ENCODE measurements at regions not wholly inside any gene's neighbourhood (a gene's known extent, or its start where the extent isn't known, plus 50 kb on each side); places are given as distances from the start of the nearest gene placed in this dataset.

DNA sequence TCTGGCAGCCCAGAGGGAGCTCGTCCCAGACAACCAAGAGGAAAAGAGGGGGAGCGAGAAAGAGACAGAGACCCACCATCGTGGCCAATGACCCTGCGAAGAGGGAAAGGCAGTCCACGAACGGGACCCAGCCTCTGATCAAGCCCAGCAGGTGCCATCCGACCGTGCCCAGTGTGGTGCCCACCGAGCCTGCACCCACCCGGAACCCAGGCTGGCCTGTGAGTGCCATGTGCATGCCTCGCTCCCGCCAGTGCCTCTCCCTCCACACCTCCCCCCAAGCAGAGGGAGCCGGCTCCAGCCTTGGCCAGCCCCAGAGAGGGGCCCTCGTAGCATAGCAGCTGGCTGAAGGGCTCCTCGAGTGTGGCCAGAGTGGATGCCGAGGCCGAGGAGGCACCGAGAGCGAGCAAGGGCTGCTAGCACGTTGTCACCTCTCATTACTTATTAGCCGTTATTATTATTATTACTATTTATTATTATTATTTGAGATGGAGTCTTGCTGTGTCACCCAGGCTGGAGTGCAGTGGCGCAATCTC is 130.7 kb upstream of the CHRM3 start:
- Histone ChIP-seq H3K9me3 (ENCODE audit: control insufficient read depth, insufficient read depth, low read depth, low read length) (no peaks in the 10 kb centered on the region), H3K27ac (ENCODE audit: extremely low read depth, low read depth, low read length) (no peak overlapping the region), H3K4me1 (ENCODE audit: control insufficient read depth, insufficient read depth, low read length) (no peaks in the 10 kb centered on the region), H3K4me3 (ENCODE audit: low read depth, low read length) (no peak overlapping the region), H3K36me3 (ENCODE audit: control insufficient read depth in 2 of 2, insufficient read depth in 1 of 2, low read length in 2 of 2) (no peaks in the 10 kb centered on the region)
- no peak for TF ChIP-seq ZNF10 (tag by site-specific recombination; IDR thresholded peaks at IDR 0.05)
- ChIA-PET CTCF (interaction anchor here (0.8 kb wide), 1 partner anchor 695 kb away, joined by 3 read pairs; no protein-coding TSS in a partner anchor), POLR2A (no interaction called here)

DNA sequence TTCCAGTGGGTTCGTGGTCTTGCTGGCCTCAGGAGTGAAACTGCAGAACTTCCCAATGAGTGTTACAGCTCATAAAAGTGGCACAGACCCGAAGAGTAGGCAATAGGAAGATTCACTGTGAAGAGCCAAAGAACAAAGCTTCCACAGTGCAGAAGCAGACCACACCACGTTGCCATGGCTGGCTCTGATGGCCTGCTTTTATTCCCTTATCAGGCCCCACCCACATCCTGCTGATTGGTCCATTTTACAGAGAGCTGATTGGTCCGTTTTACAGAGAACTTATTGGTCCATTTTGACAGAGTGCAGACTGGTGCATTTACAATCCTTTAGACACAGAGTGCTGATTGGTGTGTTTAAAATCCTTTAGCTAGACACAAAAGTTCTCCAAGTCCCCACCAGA is 131.4 kb upstream of the CHRM3 start:
- no peaks in the 10 kb centered on the region for H3K36me3 ChIP-seq (ENCODE audit: control insufficient read depth in 2 of 2, insufficient read depth in 1 of 2, low read length in 2 of 2)
- H3K4me3 ChIP-seq (ENCODE audit: low read depth, low read length) = no peak overlapping the region
- no peak for TF ChIP-seq ZNF146 (tag by site-specific recombination; IDR thresholded peaks at IDR 0.05)
- TF ChIP-seq, protein P1, sequence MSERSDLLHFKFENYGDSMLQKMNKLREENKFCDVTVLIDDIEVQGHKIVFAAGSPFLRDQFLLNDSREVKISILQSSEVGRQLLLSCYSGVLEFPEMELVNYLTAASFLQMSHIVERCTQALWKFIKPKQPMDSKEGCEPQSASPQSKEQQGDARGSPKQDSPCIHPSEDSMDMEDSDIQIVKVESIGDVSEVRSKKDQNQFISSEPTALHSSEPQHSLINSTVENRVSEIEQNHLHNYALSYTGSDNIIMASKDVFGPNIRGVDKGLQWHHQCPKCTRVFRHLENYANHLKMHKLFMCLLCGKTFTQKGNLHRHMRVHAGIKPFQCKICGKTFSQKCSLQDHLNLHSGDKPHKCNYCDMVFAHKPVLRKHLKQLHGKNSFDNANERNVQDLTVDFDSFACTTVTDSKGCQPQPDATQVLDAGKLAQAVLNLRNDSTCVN (tag by site-specific recombination; optimal IDR thresholded peaks at IDR 0.05) = no peak
- TF ChIP-seq BCL11B (tag by site-specific recombination; IDR thresholded peaks at IDR 0.05; ENCODE audit: low read depth) = no peak
- no peaks in the 10 kb centered on the region for H3K4me1 ChIP-seq (ENCODE audit: control insufficient read depth, insufficient read depth, low read length)
- ChIA-PET POLR2A (no interaction called here), CTCF (interaction anchor here (0.8 kb wide), 1 partner anchor 696 kb away, joined by 3 read pairs; no protein-coding TSS in a partner anchor)
- no peak overlapping the region for H3K27ac ChIP-seq (ENCODE audit: extremely low read depth, low read depth, low read length)
- H3K9me3 ChIP-seq (ENCODE audit: control insufficient read depth, insufficient read depth, low read depth, low read length) = no peaks in the 10 kb centered on the region

DNA sequence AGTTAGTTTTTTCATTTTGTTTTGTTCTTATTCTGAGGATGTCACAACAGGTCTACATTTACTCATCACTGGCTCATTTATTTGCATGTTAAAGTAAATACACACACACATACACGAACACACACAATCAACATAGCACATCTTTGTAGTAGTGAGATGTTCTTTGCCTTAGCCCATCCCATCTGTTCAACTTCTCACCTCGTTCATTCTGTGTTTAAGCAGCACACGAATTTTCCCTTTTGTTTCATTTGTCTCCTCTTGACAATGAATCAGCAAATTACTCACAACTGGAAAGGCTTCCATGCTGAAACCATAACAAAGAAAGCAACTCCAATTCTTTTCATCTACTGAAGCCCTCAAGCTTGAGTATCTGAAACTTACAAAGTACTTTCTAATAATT is 133.3 kb upstream of the CHRM3 start:
- no peak overlapping the region for H3K4me3 ChIP-seq (ENCODE audit: low read depth, low read length)
- no peak overlapping the region for H3K27ac ChIP-seq (ENCODE audit: extremely low read depth, low read depth, low read length)
- CTCF ChIA-PET = interaction anchor here (0.6 kb wide), 1 partner anchor 142 kb away, joined by 6 read pairs; no protein-coding TSS in a partner anchor

More for the DNA sequence above, 133.3 kb upstream of the CHRM3 start:
- POLR2A ChIA-PET = no interaction called here
- Histone ChIP-seq H3K9me3 (ENCODE audit: control insufficient read depth, insufficient read depth, low read depth, low read length) (no peaks in the 10 kb centered on the region), H3K36me3 (ENCODE audit: control insufficient read depth in 2 of 2, insufficient read depth in 1 of 2, low read length in 2 of 2) (no peaks in the 10 kb centered on the region), H3K4me1 (ENCODE audit: control insufficient read depth, insufficient read depth, low read length) (no peaks in the 10 kb centered on the region)
- TF ChIP-seq ZNF311 (tag by site-specific recombination; IDR thresholded peaks at IDR 0.05; ENCODE audit: borderline replicate concordance) = no peak
- no peak for TF ChIP-seq ZNF843 (tag by site-specific recombination; IDR thresholded peaks at IDR 0.05)
- TF ChIP-seq, protein P2, sequence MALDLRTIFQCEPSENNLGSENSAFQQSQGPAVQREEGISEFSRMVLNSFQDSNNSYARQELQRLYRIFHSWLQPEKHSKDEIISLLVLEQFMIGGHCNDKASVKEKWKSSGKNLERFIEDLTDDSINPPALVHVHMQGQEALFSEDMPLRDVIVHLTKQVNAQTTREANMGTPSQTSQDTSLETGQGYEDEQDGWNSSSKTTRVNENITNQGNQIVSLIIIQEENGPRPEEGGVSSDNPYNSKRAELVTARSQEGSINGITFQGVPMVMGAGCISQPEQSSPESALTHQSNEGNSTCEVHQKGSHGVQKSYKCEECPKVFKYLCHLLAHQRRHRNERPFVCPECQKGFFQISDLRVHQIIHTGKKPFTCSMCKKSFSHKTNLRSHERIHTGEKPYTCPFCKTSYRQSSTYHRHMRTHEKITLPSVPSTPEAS (tag by site-specific recombination; IDR thresholded peaks at IDR 0.05) = no peak
- TF ChIP-seq, protein P3, sequence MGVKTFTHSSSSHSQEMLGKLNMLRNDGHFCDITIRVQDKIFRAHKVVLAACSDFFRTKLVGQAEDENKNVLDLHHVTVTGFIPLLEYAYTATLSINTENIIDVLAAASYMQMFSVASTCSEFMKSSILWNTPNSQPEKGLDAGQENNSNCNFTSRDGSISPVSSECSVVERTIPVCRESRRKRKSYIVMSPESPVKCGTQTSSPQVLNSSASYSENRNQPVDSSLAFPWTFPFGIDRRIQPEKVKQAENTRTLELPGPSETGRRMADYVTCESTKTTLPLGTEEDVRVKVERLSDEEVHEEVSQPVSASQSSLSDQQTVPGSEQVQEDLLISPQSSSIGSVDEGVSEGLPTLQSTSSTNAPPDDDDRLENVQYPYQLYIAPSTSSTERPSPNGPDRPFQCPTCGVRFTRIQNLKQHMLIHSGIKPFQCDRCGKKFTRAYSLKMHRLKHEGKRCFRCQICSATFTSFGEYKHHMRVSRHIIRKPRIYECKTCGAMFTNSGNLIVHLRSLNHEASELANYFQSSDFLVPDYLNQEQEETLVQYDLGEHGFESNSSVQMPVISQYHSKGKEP (tag by site-specific recombination; IDR thresholded peaks at IDR 0.05) = no peak
- TF ChIP-seq KLF1 (tag by site-specific recombination; IDR thresholded peaks at IDR 0.05) = no peak
- TF ChIP-seq ZNF335 (tag by site-specific recombination; conservative IDR thresholded peaks at IDR 0.05) = no peak
- no peak for TF ChIP-seq PRDM1 (tag by site-specific recombination; IDR thresholded peaks at IDR 0.05)
- TF ChIP-seq OSR2 (tag by site-specific recombination; IDR thresholded peaks at IDR 0.05) = no peak
- TF ChIP-seq ZSCAN16 (tag by site-specific recombination; IDR thresholded peaks at IDR 0.05) = no peak
- no peak for TF ChIP-seq KLF8 (tag by site-specific recombination; IDR thresholded peaks at IDR 0.05)
- TF ChIP-seq GLI2 (tag by site-specific recombination; IDR thresholded peaks at IDR 0.05; ENCODE audit: borderline replicate concordance, low read depth) = no peak
- TF ChIP-seq, protein P4, sequence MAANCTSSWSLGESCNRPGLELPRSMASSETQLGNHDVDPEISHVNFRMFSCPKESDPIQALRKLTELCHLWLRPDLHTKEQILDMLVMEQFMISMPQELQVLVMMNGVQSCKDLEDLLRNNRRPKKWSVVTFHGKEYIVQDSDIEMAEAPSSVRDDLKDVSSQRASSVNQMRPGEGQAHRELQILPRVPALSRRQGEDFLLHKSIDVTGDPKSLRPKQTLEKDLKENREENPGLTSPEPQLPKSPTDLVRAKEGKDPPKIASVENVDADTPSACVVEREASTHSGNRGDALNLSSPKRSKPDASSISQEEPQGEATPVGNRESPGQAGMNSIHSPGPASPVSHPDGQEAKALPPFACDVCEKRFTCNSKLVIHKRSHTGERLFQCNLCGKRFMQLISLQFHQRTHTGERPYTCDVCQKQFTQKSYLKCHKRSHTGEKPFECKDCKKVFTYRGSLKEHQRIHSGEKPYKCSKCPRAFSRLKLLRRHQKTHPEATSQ (tag by site-specific recombination; IDR thresholded peaks at IDR 0.05) = no peak
- TF ChIP-seq ZNF561 (tag by site-specific recombination; IDR thresholded peaks at IDR 0.05; ENCODE audit: borderline replicate concordance) = no peak
